CD14-positive monocyte (primary cell): ENCODE measurements at regions not wholly inside any gene's neighbourhood (a gene's known extent, or its start where the extent isn't known, plus 50 kb on each side); places are given as distances from the start of the nearest gene placed in this dataset.

ENCODE experiments used
- DNase-seq, 3 donors: peaks; one replicate each; pipeline ENCODE4 v3.0.0-alpha.2; 2011 to 2022
- H2AFZ ChIP-seq: 2 replicates; pipeline ENCODE4 v1.6.0; 2012; ENCODE audit warnings: mild to moderate bottlenecking, low read depth, low read length, inconsistent platforms; ENCODE audit not compliant: insufficient read depth, poor library complexity, severe bottlenecking
- H3K27ac ChIP-seq, 2 donors: 1 replicate in 1 of 2; 2 replicates in 1 of 2; pipeline ENCODE4 v1.5.1; 2012 to 2013; ENCODE audit warnings: low read length in 2 of 2, control low read depth in 1 of 2, inconsistent platforms in 1 of 2, low read depth in 1 of 2, mild to moderate bottlenecking in 1 of 2
- H3K27me3 ChIP-seq, 2 donors: one replicate each; pipeline versions ENCODE4 v1.6.0 to v1.6.1; 2011 to 2013; ENCODE audit warnings: low read length in 2 of 2; ENCODE audit not compliant: control insufficient read depth in 2 of 2, insufficient read depth in 2 of 2
- H3K36me3 ChIP-seq, 2 donors: replicated peaks in 1 of 2; 1 replicate in 1 of 2; 2 replicates in 1 of 2; pipeline versions ENCODE4 v1.5.1 to v1.6.1; 2012 to 2013; ENCODE audit warnings: low read length in 2 of 2, control low read depth in 1 of 2, inconsistent platforms in 1 of 2, mild to moderate bottlenecking in 1 of 2; ENCODE audit not compliant: insufficient read depth in 2 of 2, control insufficient read depth in 1 of 2
- H3K4me1 ChIP-seq, 2 donors: 1 replicate in 1 of 2; 2 replicates in 1 of 2; pipeline versions ENCODE4 v1.5.1 to v1.6.1; 2012 to 2013; ENCODE audit warnings: low read length in 2 of 2, control low read depth in 1 of 2, inconsistent platforms in 1 of 2, mild to moderate bottlenecking in 1 of 2, moderate library complexity in 1 of 2; ENCODE audit not compliant: insufficient read depth in 2 of 2, control insufficient read depth in 1 of 2
- H3K4me2 ChIP-seq: replicated peaks from 2 replicates; pipeline ENCODE3; 2012; ENCODE audit warnings: low read length, moderate library complexity, mild to moderate bottlenecking; ENCODE audit not compliant: poor library complexity, severe bottlenecking; ENCODE audit errors: extremely low read depth
- H3K4me3 ChIP-seq, 3 experiments: fragments of 200-600 bp in 1 of 3; sonication (generic) in 1 of 3; replicated peaks in 1 of 3; 1 replicate in 2 of 3; 2 replicates in 1 of 3; pipeline ENCODE4 v1.5.1; 2011 to 2013; ENCODE audit warnings: low read length in 3 of 3, mild to moderate bottlenecking in 3 of 3, control low read depth in 2 of 3, low read depth in 2 of 3, inconsistent platforms in 1 of 3, moderate library complexity in 1 of 3
- H3K79me2 ChIP-seq: 2 replicates; pipeline ENCODE4 v1.6.0; 2012; ENCODE audit warnings: mild to moderate bottlenecking, control low read depth, inconsistent platforms, low read length, moderate library complexity; ENCODE audit not compliant: insufficient read depth
- H3K9ac ChIP-seq: 2 replicates; pipeline ENCODE4 v1.6.0; 2017; ENCODE audit warnings: low read length, mild to moderate bottlenecking; ENCODE audit not compliant: insufficient read depth, poor library complexity, severe bottlenecking
- H3K9me3 ChIP-seq, 2 donors: replicated peaks in 1 of 2; 1 replicate in 1 of 2; 2 replicates in 1 of 2; pipeline versions ENCODE4 v1.5.1 to v1.6.1; 2012 to 2013; ENCODE audit warnings: low read length in 2 of 2, control low read depth in 1 of 2; ENCODE audit not compliant: control insufficient read depth in 1 of 2, insufficient read depth in 1 of 2
- H4K20me1 ChIP-seq: 2 replicates; pipeline ENCODE4 v1.6.0; 2012; ENCODE audit warnings: mild to moderate bottlenecking, low read length, control low read depth, moderate library complexity; ENCODE audit not compliant: insufficient read depth
- H3K27ac Mint-ChIP-seq, 7 donors: one replicate each; pipeline ENCODE4 v1.8.0; 2020; ENCODE audit warnings: mild to moderate bottlenecking in 7 of 7, mixed read lengths in 7 of 7, moderate library complexity in 6 of 7, inconsistent platforms in 2 of 7
- H3K27me3 Mint-ChIP-seq, 3 donors: one replicate each; pipeline ENCODE4 v1.8.0; 2021 to 2022; ENCODE audit warnings: low read depth in 3 of 3, mild to moderate bottlenecking in 3 of 3, mixed read lengths in 3 of 3, moderate library complexity in 3 of 3, inconsistent platforms in 1 of 3
- H3K36me3 Mint-ChIP-seq, 2 donors: one replicate each; pipeline ENCODE4 v1.8.0; 2020; ENCODE audit warnings: mixed read lengths in 2 of 2, inconsistent platforms in 1 of 2, mild to moderate bottlenecking in 1 of 2
- H3K4me1 Mint-ChIP-seq: one replicate; pipeline ENCODE4 v1.8.0; 2020; ENCODE audit warnings: mild to moderate bottlenecking, mixed read lengths
- H3K4me3 Mint-ChIP-seq, 2 donors: one replicate each; pipeline ENCODE4 v1.8.0; 2020; ENCODE audit warnings: mild to moderate bottlenecking in 2 of 2, mixed read lengths in 2 of 2, moderate library complexity in 1 of 2
- H3K9me3 Mint-ChIP-seq, 7 donors: one replicate each; pipeline ENCODE4 v1.8.0; 2020 to 2022; ENCODE audit warnings: mixed read lengths in 7 of 7, mild to moderate bottlenecking in 6 of 7, moderate library complexity in 6 of 7, inconsistent platforms in 2 of 7
- WGBS: methylation state at CpG from one replicate; pipeline ENCODE4 v1.1.5; 2013; ENCODE audit warnings: missing lambda C conversion rate; ENCODE audit not compliant: insufficient coverage; 5-methylcytosine and 5-hydroxymethylcytosine counted together
- intact Hi-C, 2 donors: fragments of 100-400 bp; cut with micrococcal nuclease; formaldehyde crosslinking; loops; one replicate each; pipeline versions ENCODE4 v1.15.0 to v1.15.1; 2023
- TF ChIP-seq, protein P1 (sequence below): fragments of 200-600 bp; IDR thresholded peaks from one replicate; pipeline ENCODE4 v1.8.0; 2022; ENCODE audit warnings: antibody characterized with exemption, mild to moderate bottlenecking

DNA sequence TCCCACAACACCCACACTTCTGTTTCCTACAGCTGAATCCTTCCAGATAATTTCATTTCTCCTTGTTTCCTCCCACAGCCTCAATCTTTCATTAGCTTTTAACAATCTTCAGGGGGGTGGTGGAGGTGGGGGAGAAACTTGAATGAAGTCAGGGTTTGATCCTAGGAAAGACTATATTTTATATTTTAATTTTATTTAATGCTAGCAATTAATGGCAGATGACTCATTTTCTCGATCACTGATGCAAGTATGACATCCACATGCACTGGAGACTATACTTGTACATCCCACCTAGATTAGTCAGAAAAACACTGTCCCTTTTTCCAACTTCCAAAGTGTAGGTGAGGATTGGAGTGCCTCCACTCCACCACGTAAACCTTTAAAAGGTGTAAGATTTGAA, 1181.3 kb upstream of the AUTS2 start:
- H3K4me1 ChIP-seq, result no peaks in the 10 kb centered on the region
- H3K4me3 Mint-ChIP-seq, result no peak overlapping the region
- H3K27me3 ChIP-seq, result no peaks in the 10 kb centered on the region
- intact Hi-C loops, result no loop called here
- no peaks in the 10 kb centered on the region for H3K36me3 Mint-ChIP-seq
- no peaks in the 10 kb centered on the region for H3K4me1 Mint-ChIP-seq
- H3K9ac ChIP-seq, result no peak overlapping the region
- no peaks in the 10 kb centered on the region for H3K79me2 ChIP-seq
- DNase-seq, result no peak
- H2AFZ ChIP-seq, result no peak overlapping the region
- H3K9me3 Mint-ChIP-seq, result peaks cover 4 to 44% (median 20%) of the 10 kb centered on the region in 7 donors
- peaks cover 39 to 58% of the 10 kb centered on the region in 2 donors for H3K9me3 ChIP-seq
- no CpG with 5 or more reads among the region's 2 CpGs for WGBS
- no peak overlapping the region for H3K4me2 ChIP-seq
- no peak overlapping the region for H3K27ac ChIP-seq
- H3K27me3 Mint-ChIP-seq, result peaks cover 0 to 3% (median 0%) of the 10 kb centered on the region in 3 donors
- no peaks in the 10 kb centered on the region for H4K20me1 ChIP-seq
- TF ChIP-seq, protein P1, sequence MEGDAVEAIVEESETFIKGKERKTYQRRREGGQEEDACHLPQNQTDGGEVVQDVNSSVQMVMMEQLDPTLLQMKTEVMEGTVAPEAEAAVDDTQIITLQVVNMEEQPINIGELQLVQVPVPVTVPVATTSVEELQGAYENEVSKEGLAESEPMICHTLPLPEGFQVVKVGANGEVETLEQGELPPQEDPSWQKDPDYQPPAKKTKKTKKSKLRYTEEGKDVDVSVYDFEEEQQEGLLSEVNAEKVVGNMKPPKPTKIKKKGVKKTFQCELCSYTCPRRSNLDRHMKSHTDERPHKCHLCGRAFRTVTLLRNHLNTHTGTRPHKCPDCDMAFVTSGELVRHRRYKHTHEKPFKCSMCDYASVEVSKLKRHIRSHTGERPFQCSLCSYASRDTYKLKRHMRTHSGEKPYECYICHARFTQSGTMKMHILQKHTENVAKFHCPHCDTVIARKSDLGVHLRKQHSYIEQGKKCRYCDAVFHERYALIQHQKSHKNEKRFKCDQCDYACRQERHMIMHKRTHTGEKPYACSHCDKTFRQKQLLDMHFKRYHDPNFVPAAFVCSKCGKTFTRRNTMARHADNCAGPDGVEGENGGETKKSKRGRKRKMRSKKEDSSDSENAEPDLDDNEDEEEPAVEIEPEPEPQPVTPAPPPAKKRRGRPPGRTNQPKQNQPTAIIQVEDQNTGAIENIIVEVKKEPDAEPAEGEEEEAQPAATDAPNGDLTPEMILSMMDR, result no peak
- H3K27ac Mint-ChIP-seq, result no peak overlapping the region
- no peaks in the 10 kb centered on the region for H3K36me3 ChIP-seq
- H3K4me3 ChIP-seq, result no peak overlapping the region

DNA sequence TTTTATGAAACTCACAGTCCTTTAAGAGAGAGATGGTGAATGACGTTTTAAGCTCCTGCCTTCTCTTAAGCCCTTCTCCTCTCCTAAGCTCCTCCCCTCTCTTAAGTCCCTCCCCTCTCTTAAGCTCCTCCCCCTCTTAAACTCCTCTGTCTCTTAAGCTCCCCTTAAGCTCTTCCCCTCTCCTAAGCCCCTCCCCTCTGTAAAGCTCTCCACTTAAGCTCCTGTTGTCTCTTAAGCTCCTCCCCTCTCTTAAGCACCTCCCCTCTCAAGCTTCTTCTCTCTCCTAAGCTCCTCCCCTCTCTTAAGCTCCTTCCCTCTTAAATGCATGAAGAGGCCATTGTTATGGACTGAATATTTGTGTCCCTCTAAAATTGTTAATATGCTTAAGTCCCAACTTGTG, 1180.6 kb upstream of the AUTS2 start:
- no peaks in the 10 kb centered on the region for H3K4me1 ChIP-seq
- no peak overlapping the region for H3K4me3 ChIP-seq
- peaks cover 45 to 58% of the 10 kb centered on the region in 2 donors for H3K9me3 ChIP-seq
- H3K4me2 ChIP-seq, result no peak overlapping the region
- intact Hi-C loops, result no loop called here
- H3K27ac Mint-ChIP-seq, result no peak overlapping the region
- no peaks in the 10 kb centered on the region for H3K79me2 ChIP-seq
- no peaks in the 10 kb centered on the region for H3K4me1 Mint-ChIP-seq
- peaks cover 6 to 44% (median 23%) of the 10 kb centered on the region in 7 donors for H3K9me3 Mint-ChIP-seq
- WGBS, result no CpG with 5 or more reads among the region's 1 CpG
- TF ChIP-seq, protein P1, result no peak
- H3K36me3 Mint-ChIP-seq, result no peaks in the 10 kb centered on the region
- H3K27me3 Mint-ChIP-seq, result peaks cover 0 to 3% (median 0%) of the 10 kb centered on the region in 3 donors
- H3K27ac ChIP-seq, result no peak overlapping the region
- H4K20me1 ChIP-seq, result no peaks in the 10 kb centered on the region
- no peak overlapping the region for H3K4me3 Mint-ChIP-seq
- H2AFZ ChIP-seq, result no peak overlapping the region
- H3K27me3 ChIP-seq, result no peaks in the 10 kb centered on the region
- H3K36me3 ChIP-seq, result no peaks in the 10 kb centered on the region
- no peak overlapping the region for H3K9ac ChIP-seq
- no peak for DNase-seq
